Lower leg skin (tissue), 3 donors: ENCODE measurements at regions not wholly inside any gene's neighbourhood (a gene's known extent, or its start where the extent isn't known, plus 50 kb on each side); places are given as distances from the start of the nearest gene placed in this dataset.

ENCODE experiments used
- POLR2A ChIP-seq, 2 donors: fragments of 450-650 bp; IDR thresholded peaks; one replicate each; pipeline ENCODE4 v1.6.1; 2016 to 2017; ENCODE audit warnings: antibody characterized with exemption in 2 of 2, mild to moderate bottlenecking in 1 of 2, moderate library complexity in 1 of 2
- TF ChIP-seq, protein P1 (sequence below), 3 donors: fragments of 450-650 bp; IDR thresholded peaks; one replicate each; pipeline ENCODE4 v1.5.1; 2016; ENCODE audit warnings: antibody characterized with exemption in 3 of 3, mild to moderate bottlenecking in 3 of 3, moderate library complexity in 2 of 3

DNA sequence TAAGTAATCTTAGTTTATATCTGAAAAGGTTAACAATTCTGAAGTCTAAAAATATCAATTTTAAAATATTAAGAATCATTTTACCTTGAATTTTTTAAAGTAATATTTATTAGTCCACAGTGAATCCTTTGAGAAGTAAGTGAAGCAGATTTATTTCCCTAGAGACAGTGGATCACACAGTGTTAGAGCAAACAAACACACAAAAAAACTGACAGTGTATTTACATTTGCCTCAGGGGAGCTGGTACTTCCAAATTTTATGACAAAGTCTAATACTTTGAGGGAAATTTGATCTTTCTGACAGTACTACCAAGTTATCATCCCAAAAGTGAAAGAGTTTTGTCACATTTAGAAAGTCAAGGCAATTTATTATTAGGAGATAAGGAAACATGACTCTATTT is 1750.6 kb upstream of the CDH9 start:
- TF ChIP-seq, protein P1, sequence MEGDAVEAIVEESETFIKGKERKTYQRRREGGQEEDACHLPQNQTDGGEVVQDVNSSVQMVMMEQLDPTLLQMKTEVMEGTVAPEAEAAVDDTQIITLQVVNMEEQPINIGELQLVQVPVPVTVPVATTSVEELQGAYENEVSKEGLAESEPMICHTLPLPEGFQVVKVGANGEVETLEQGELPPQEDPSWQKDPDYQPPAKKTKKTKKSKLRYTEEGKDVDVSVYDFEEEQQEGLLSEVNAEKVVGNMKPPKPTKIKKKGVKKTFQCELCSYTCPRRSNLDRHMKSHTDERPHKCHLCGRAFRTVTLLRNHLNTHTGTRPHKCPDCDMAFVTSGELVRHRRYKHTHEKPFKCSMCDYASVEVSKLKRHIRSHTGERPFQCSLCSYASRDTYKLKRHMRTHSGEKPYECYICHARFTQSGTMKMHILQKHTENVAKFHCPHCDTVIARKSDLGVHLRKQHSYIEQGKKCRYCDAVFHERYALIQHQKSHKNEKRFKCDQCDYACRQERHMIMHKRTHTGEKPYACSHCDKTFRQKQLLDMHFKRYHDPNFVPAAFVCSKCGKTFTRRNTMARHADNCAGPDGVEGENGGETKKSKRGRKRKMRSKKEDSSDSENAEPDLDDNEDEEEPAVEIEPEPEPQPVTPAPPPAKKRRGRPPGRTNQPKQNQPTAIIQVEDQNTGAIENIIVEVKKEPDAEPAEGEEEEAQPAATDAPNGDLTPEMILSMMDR (IDR thresholded peaks at IDR 0.05) = no peak
- no peak for TF ChIP-seq POLR2A (IDR thresholded peaks at IDR 0.05)
